Calu3 (cell line): ENCODE measurements at regions not wholly inside any gene's neighbourhood (a gene's known extent, or its start where the extent isn't known, plus 50 kb on each side); places are given as distances from the start of the nearest gene placed in this dataset.

Experiments used
- BruUV-seq: library from RNA; stranded (reverse); fragments of 400-500 nt; replicated peaks from 2 replicates; lab custom pipeline; 2021; lab: Mats Ljungman, UMichigan
- CTCF ChIA-PET: fragments of 300-600 bp; sonication (Branson Sonifier 250); formaldehyde crosslinking; loops from one replicate; lab custom pipeline; 2022; ENCODE audit warnings: antibody characterized with exemption; lab: Charles Lee
- DNase-seq: peaks from one replicate; pipeline ENCODE4 v3.0.0; 2022
- H3K27ac Mint-ChIP-seq: one replicate; pipeline ENCODE4 v1.8.0; 2022; ENCODE audit warnings: mixed read lengths; ENCODE audit not compliant: unreplicated experiment
- H3K27me3 Mint-ChIP-seq: one replicate; pipeline ENCODE4 v1.8.0; 2022; ENCODE audit warnings: mixed read lengths; ENCODE audit not compliant: unreplicated experiment
- H3K36me3 Mint-ChIP-seq: one replicate; pipeline ENCODE4 v1.8.0; 2022; ENCODE audit warnings: mild to moderate bottlenecking, moderate library complexity, mixed read lengths; ENCODE audit not compliant: insufficient read depth, unreplicated experiment
- H3K4me1 Mint-ChIP-seq: one replicate; pipeline ENCODE4 v1.8.0; 2022; ENCODE audit warnings: mild to moderate bottlenecking, low read depth, mixed read lengths; ENCODE audit not compliant: unreplicated experiment
- H3K4me3 Mint-ChIP-seq: one replicate; pipeline ENCODE4 v1.8.0; 2022; ENCODE audit warnings: mild to moderate bottlenecking, low read depth, moderate library complexity, mixed read lengths; ENCODE audit not compliant: unreplicated experiment
- H3K9me3 Mint-ChIP-seq: one replicate; pipeline ENCODE4 v1.8.0; 2022; ENCODE audit warnings: low read depth, mixed read lengths; ENCODE audit not compliant: unreplicated experiment
- intact Hi-C: fragments of 100-400 bp; cut with micrococcal nuclease; formaldehyde crosslinking; loops from one replicate; pipeline ENCODE4 v1.10.0; 2022; ENCODE audit not compliant: unreplicated experiment
- TF ChIP-seq, protein P1 (sequence below): fragments of 200-600 bp; IDR thresholded peaks from one replicate; pipeline ENCODE4 v1.8.0; 2022; ENCODE audit warnings: antibody characterized with exemption; ENCODE audit not compliant: unreplicated experiment

DNA sequence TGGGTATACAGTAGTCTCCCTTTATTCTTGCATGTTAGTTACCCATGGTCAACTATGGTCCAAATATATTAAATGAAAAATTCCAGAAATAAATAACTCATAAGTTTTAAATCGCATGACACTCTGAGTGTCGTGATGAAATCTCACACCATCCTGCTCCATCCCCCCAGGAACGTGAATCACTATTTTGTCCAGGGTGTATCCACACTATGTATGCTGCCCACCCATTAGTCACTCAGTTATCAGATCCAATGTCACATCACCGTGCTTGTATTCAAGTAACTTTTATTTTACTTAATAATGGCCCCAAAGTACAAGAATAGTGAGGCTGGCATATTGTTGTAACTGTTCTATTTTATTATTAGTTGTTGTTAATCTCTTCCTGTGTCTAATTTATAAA, 115.8 kb upstream of the SERP2 start:
- intact Hi-C loops = no loop called here
- Mint-ChIP-seq H3K4me3 (no peak overlapping the region), H3K9me3 (no peaks in the 10 kb centered on the region), H3K4me1 (peaks cover 9% of the 10 kb centered on the region), H3K27ac (no peak overlapping the region), H3K27me3 (no peaks in the 10 kb centered on the region), H3K36me3 (no peaks in the 10 kb centered on the region)
- TF ChIP-seq, protein P1, sequence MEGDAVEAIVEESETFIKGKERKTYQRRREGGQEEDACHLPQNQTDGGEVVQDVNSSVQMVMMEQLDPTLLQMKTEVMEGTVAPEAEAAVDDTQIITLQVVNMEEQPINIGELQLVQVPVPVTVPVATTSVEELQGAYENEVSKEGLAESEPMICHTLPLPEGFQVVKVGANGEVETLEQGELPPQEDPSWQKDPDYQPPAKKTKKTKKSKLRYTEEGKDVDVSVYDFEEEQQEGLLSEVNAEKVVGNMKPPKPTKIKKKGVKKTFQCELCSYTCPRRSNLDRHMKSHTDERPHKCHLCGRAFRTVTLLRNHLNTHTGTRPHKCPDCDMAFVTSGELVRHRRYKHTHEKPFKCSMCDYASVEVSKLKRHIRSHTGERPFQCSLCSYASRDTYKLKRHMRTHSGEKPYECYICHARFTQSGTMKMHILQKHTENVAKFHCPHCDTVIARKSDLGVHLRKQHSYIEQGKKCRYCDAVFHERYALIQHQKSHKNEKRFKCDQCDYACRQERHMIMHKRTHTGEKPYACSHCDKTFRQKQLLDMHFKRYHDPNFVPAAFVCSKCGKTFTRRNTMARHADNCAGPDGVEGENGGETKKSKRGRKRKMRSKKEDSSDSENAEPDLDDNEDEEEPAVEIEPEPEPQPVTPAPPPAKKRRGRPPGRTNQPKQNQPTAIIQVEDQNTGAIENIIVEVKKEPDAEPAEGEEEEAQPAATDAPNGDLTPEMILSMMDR = no peak
- no peak for DNase-seq
- BruUV-seq = no TSS peak
- CTCF ChIA-PET = no interaction called here

DNA sequence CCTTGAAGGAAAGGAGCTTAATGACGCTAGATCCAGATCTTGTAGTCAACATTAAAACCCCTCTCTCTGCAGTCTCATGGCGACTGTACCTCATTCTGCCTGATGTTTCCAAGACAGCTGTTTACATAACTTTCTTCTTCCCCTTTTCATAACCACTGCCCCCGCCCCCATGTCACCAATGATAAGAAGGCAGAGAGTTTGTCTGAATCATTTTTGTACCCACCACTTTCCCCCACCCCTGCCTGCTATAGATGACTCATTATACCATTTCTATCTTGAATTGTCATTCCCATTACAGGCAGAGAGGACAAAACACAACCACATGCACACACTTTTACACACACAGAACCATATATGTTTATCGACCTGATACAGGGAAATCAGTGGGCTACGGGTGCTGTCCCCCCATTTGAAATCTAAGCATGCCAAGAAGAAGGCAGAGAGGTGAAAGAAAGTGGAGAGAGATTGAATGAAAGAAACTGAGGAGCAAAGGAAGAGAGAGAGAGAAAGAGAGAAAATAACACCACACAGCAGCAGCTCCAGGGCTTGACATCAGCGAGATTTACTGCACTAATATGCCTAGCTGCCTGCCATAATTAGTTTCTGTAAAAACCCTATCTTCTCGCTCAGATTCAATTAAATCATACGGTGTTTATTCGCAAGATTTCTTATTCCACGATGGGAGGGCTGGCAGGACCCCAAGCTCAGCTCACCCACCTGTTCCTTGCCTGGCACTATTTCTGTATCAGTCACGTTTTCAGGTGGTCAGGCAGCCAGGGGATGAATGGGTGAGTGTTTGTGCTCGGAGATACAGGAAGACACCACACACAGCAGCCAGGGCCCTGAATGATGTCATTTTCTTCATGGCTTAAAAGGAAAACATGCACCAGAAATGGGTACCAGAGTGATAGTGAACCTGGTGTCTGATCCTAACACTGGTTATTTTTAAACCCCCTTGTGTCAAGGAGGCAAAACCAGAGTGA, 114.3 kb upstream of the SERP2 start:
- intact Hi-C loops = no loop called here
- Mint-ChIP-seq H3K4me3 (no peak overlapping the region), H3K36me3 (no peaks in the 10 kb centered on the region), H3K9me3 (no peaks in the 10 kb centered on the region), H3K4me1 (peaks cover 9% of the 10 kb centered on the region), H3K27ac (no peak overlapping the region), H3K27me3 (no peaks in the 10 kb centered on the region)
- peak; percentile 3 for DNase-seq
- no TSS peak for BruUV-seq
- TF ChIP-seq, protein P1 = no peak
- CTCF ChIA-PET = no interaction called here

DNA sequence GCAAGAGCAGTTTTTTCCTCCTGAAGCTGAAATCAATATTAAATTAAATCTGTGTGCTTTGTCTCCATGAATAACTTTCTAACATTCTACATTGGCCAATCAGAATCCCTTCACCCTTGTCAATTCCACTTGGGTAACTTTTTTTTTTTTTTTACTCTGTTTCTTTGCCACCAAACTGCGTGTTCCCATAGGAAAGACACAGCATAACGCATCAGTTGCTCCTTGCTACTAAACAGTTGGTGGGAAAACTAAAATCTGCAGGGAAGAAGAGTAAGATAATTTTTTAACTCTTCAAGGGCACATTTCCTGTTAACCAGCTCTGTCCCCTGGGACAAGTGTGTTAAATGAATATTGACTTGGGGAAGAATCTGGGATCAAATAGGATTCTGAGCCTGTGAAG, 113.3 kb upstream of the SERP2 start:
- Mint-ChIP-seq H3K27me3 (no peaks in the 10 kb centered on the region), H3K9me3 (no peaks in the 10 kb centered on the region), H3K36me3 (no peaks in the 10 kb centered on the region), H3K4me1 (peaks cover 9% of the 10 kb centered on the region), H3K27ac (no peak overlapping the region), H3K4me3 (no peak overlapping the region)
- no TSS peak for BruUV-seq
- CTCF ChIA-PET = no interaction called here
- intact Hi-C loops = no loop called here
- no peak for DNase-seq
- TF ChIP-seq, protein P1 = no peak

DNA sequence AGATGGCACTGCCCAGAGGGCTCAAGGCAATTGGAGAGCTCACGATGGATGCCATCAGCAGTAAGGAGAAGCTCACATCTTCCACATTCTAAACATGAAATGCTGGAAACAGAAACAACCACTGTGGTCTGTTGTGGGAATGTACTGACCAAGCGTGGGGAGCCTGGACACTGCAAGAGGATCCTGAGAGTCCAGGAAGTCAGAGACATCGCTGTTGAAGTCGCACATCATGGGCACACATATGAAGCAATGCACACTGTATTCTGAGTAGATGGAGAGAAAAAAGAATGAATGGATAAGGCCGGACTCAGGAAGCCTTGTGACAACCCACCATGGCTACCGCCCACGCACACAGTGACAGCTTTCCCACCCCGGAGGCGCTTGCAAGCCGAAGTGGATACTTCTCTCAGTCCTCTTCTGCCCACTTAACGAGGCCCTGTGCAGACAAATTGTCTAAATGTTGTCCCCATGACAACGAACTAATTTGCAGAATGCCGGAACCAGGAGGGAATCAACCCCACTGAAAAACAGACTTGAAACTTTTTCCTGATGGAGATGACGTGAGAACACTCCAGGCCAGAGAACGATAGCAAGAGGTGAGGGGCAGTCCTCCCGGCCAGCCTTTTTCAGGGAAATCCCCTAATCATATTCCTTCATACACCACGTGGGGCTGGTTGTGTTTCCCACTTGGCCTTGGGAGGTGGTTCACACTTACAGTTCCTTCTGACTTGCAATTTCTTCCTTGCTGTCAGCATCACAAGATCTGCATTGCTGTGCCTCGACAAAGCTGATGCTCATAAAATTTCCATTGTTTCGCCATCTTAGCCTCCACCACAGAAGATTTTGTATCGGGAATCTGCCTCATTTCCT, 109.6 kb upstream of the SERP2 start:
- intact Hi-C loops = no loop called here
- Mint-ChIP-seq H3K9me3 (peaks cover 6% of the 10 kb centered on the region), H3K4me3 (no peak overlapping the region), H3K27ac (no peak overlapping the region), H3K4me1 (peaks cover 16% of the 10 kb centered on the region), H3K36me3 (no peaks in the 10 kb centered on the region), H3K27me3 (no peaks in the 10 kb centered on the region)
- BruUV-seq = no TSS peak
- no peak for DNase-seq
- CTCF ChIA-PET = no interaction called here
- TF ChIP-seq, protein P1 = no peak
